GM23338 (cell line): ENCODE measurements at regions not wholly inside any gene's neighbourhood (a gene's known extent, or its start where the extent isn't known, plus 50 kb on each side); places are given as distances from the start of the nearest gene placed in this dataset.

Experiments
- ATAC-seq: fragments of 200-7000 bp; cut with Tn5 transposase; 3 replicates; pipeline ENCODE4 v1.9.1; 2020
- DNase-seq: peaks from one replicate; pipeline ENCODE4 v3.0.0-alpha.2; 2015; ENCODE audit warnings: low spot score
- H2AFZ ChIP-seq: fragments of 200-600 bp; sonication (generic); 2 replicates; pipeline ENCODE4 v1.8.0; 2016; ENCODE audit warnings: antibody characterized with exemption, mild to moderate bottlenecking, moderate library complexity
- H3F3A ChIP-seq: fragments of 200-600 bp; sonication (generic); replicated peaks from 2 replicates; pipeline ENCODE4 v1.8.0; 2017; ENCODE audit warnings: antibody characterized with exemption, mixed run types, low read depth
- H3K27ac ChIP-seq: fragments of 200-600 bp; sonication (generic); 2 replicates; pipeline ENCODE4 v1.6.1; 2016; ENCODE audit warnings: low read depth
- H3K27me3 ChIP-seq: fragments of 200-600 bp; sonication (generic); 2 replicates; pipeline ENCODE4 v1.8.0; 2016; ENCODE audit warnings: mild to moderate bottlenecking, mixed run types, moderate library complexity; ENCODE audit not compliant: insufficient read depth
- H3K36me3 ChIP-seq: fragments of 200-600 bp; sonication (generic); 2 replicates; pipeline ENCODE4 v1.8.0; 2016; ENCODE audit warnings: mild to moderate bottlenecking; ENCODE audit not compliant: insufficient read depth
- H3K4me1 ChIP-seq: fragments of 200-600 bp; sonication (generic); 2 replicates; pipeline ENCODE4 v1.8.0; 2016; ENCODE audit warnings: mild to moderate bottlenecking, moderate library complexity; ENCODE audit not compliant: insufficient read depth
- H3K4me2 ChIP-seq: fragments of 200-600 bp; sonication (generic); 2 replicates; pipeline ENCODE4 v1.7.1; 2017; ENCODE audit warnings: mixed run types
- H3K4me3 ChIP-seq: fragments of 200-600 bp; sonication (generic); 2 replicates; pipeline ENCODE4 v1.6.1; 2016; ENCODE audit warnings: mixed run types
- H3K79me2 ChIP-seq: fragments of 200-600 bp; sonication (generic); replicated peaks from 2 replicates; pipeline ENCODE4 v1.8.0; 2017; ENCODE audit warnings: mild to moderate bottlenecking; ENCODE audit not compliant: insufficient read depth
- H3K9me2 ChIP-seq: fragments of 200-600 bp; sonication (generic); 2 replicates; pipeline ENCODE4 v1.8.0; 2017; ENCODE audit not compliant: insufficient read depth
- H4K20me1 ChIP-seq: fragments of 200-600 bp; sonication (generic); replicated peaks from 2 replicates; pipeline ENCODE4 v1.8.0; 2017; ENCODE audit warnings: mild to moderate bottlenecking; ENCODE audit not compliant: insufficient read depth
- H3K27ac Mint-ChIP-seq: 2 replicates; pipeline ENCODE4 v1.8.0; 2020; ENCODE audit warnings: inconsistent platforms, mild to moderate bottlenecking, moderate library complexity, mixed read lengths
- H3K27me3 Mint-ChIP-seq: 3 replicates; pipeline ENCODE4 v1.8.0; 2022; ENCODE audit warnings: low read depth, mild to moderate bottlenecking, moderate library complexity, mixed read lengths, inconsistent platforms; ENCODE audit not compliant: insufficient read depth, poor library complexity
- H3K36me3 Mint-ChIP-seq: 3 replicates; pipeline ENCODE4 v1.8.0; 2021; ENCODE audit warnings: low read depth, mild to moderate bottlenecking, inconsistent platforms, moderate library complexity, mixed read lengths
- H3K4me1 Mint-ChIP-seq: 3 replicates; pipeline ENCODE4 v1.8.0; 2020; ENCODE audit warnings: mild to moderate bottlenecking, inconsistent platforms, mixed read lengths
- H3K4me3 Mint-ChIP-seq: 3 replicates; pipeline ENCODE4 v1.8.0; 2021; ENCODE audit warnings: moderate library complexity, mild to moderate bottlenecking, inconsistent platforms, mixed read lengths
- H3K9me3 Mint-ChIP-seq: 3 replicates; pipeline ENCODE4 v1.8.0; 2020; ENCODE audit warnings: moderate library complexity, mild to moderate bottlenecking, inconsistent platforms, mixed read lengths
- CREB1 ChIP-seq: fragments of 250-450 bp; sonication (Bioruptor Pico); IDR thresholded peaks from 2 replicates; pipeline ENCODE4 v1.5.0; 2020; ENCODE audit warnings: low read depth, mild to moderate bottlenecking, moderate library complexity
- CTCF ChIP-seq, 2 experiments: fragments of 200-600 bp in 1 of 2; sonication (generic) in 1 of 2; conservative IDR thresholded peaks; 2 replicates each; pipeline versions ENCODE4 v1.5.1 to v1.6.1; 2016 to 2017; ENCODE audit warnings: antibody characterized with exemption in 2 of 2, low read depth in 2 of 2, mild to moderate bottlenecking in 2 of 2, moderate library complexity in 1 of 2
- ETS1 ChIP-seq: IDR thresholded peaks from 2 replicates; pipeline ENCODE4 v1.6.1; 2016; ENCODE audit warnings: antibody characterized with exemption
- EZH2 ChIP-seq: fragments of 200-600 bp; sonication (generic); IDR thresholded peaks from one replicate; pipeline ENCODE4 v1.8.0; 2017; ENCODE audit warnings: antibody characterized with exemption, mild to moderate bottlenecking, low read depth; ENCODE audit not compliant: unreplicated experiment
- EZH2phosphoT487 ChIP-seq: fragments of 200-600 bp; sonication (generic); IDR thresholded peaks from one replicate; pipeline ENCODE4 v1.8.1; 2018; ENCODE audit warnings: antibody characterized with exemption; ENCODE audit not compliant: unreplicated experiment
- JUNB ChIP-seq: IDR thresholded peaks from one replicate; pipeline ENCODE4 v1.6.1; 2016; ENCODE audit warnings: antibody characterized with exemption; ENCODE audit not compliant: unreplicated experiment
- NANOG ChIP-seq: IDR thresholded peaks from 2 replicates; pipeline ENCODE4 v1.6.1; 2016; ENCODE audit warnings: antibody characterized with exemption, borderline replicate concordance
- POLR2AphosphoS5 ChIP-seq: IDR thresholded peaks from 2 replicates; pipeline ENCODE4 v1.6.1; 2016; ENCODE audit warnings: antibody characterized with exemption, low read depth
- REST ChIP-seq: IDR thresholded peaks from one replicate; pipeline ENCODE4 v1.6.1; 2018; ENCODE audit warnings: antibody characterized with exemption; ENCODE audit not compliant: unreplicated experiment
- STAT1 ChIP-seq: IDR thresholded peaks from one replicate; pipeline ENCODE4 v1.6.1; 2016; ENCODE audit warnings: antibody characterized with exemption; ENCODE audit not compliant: unreplicated experiment
- ZNF114 ChIP-seq: fragments of 250-450 bp; sonication (Bioruptor Pico); IDR thresholded peaks from 2 replicates; pipeline ENCODE4 v1.5.0; 2020; ENCODE audit warnings: mild to moderate bottlenecking, moderate library complexity
- ZNF331 ChIP-seq: fragments of 250-450 bp; sonication (Bioruptor Pico); IDR thresholded peaks from 2 replicates; pipeline ENCODE4 v1.5.0; 2020; ENCODE audit warnings: low read depth, mild to moderate bottlenecking, moderate library complexity
- ZNF462 ChIP-seq: fragments of 250-450 bp; sonication (Bioruptor Pico); IDR thresholded peaks from 2 replicates; pipeline ENCODE4 v1.5.0; 2020; ENCODE audit warnings: mild to moderate bottlenecking, moderate library complexity

- Histone ChIP-seq H2AFZ (no peak overlapping the region), H4K20me1 (no peaks in the 10 kb centered on the region), H3K27me3 (no peaks in the 10 kb centered on the region), H3K9me2 (no peaks in the 10 kb centered on the region), H3F3A (no peaks in the 10 kb centered on the region), H3K27ac (no peak overlapping the region), H3K79me2 (no peaks in the 10 kb centered on the region), H3K4me2 (no peak overlapping the region), H3K4me1 (no peaks in the 10 kb centered on the region), H3K4me3 (no peak overlapping the region), H3K36me3 (no peaks in the 10 kb centered on the region)
- Mint-ChIP-seq H3K27ac (no peak overlapping the region), H3K27me3 (no peaks in the 10 kb centered on the region), H3K36me3 (no peaks in the 10 kb centered on the region), H3K4me1 (no peaks in the 10 kb centered on the region), H3K9me3 (no peaks in the 10 kb centered on the region), H3K4me3 (no peak overlapping the region)
- DNase-seq (no peak), ATAC-seq (no peak)
- TF ChIP-seq POLR2AphosphoS5 (no peak), ETS1 (no peak), EZH2phosphoT487 (no peak), JUNB (no peak), ZNF114 (CRISPR knock-in tag) (no peak), STAT1 (no peak), ZNF462 (CRISPR knock-in tag) (no peak), CTCF (conservative IDR thresholded peaks at IDR 0.05; ENCODE audit: low read depth in 2 of 2) (no peak), REST (no peak), CREB1 (CRISPR knock-in tag) (no peak), NANOG (no peak), EZH2 (no peak), ZNF331 (CRISPR knock-in tag) (no peak)
These were observed 177.9 kb upstream of the IL15 start for GRCh38 chr4:141458501-141458900.
